Esophagus squamous epithelium (tissue), 5 donors: ENCODE measurements at regions not wholly inside any gene's neighbourhood (a gene's known extent, or its start where the extent isn't known, plus 50 kb on each side); places are given as distances from the start of the nearest gene placed in this dataset.
A peak's percentile ranks its signal among the peaks of the same experiment; 100 is the strongest.

Experiments
- DNase-seq: peaks from one replicate; lab custom pipeline; 2025; lab: John Stamatoyannopoulos, UW
- H3K27ac ChIP-seq, 4 donors: fragments of 200-600 bp; sonication (generic); one replicate each; pipeline ENCODE4 v1.5.1; 2016 to 2019; ENCODE audit warnings: mild to moderate bottlenecking in 1 of 4
- H3K27me3 ChIP-seq, 4 donors: fragments of 200-600 bp; sonication (generic); 1 replicate in 3 of 4; 2 replicates in 1 of 4; pipeline versions ENCODE4 v1.5.1 to v1.6.0; 2017 to 2021; ENCODE audit warnings: antibody characterized with exemption in 1 of 4
- H3K36me3 ChIP-seq, 3 donors: fragments of 200-600 bp; sonication (generic); one replicate each; pipeline ENCODE4 v1.5.1; 2016 to 2019
- H3K4me1 ChIP-seq, 3 donors: fragments of 200-600 bp; sonication (generic); one replicate each; pipeline ENCODE4 v1.5.1; 2017 to 2019
- H3K4me3 ChIP-seq, 4 donors: fragments of 200-600 bp; sonication (generic); 1 replicate in 3 of 4; 2 replicates in 1 of 4; pipeline ENCODE4 v1.5.1; 2016 to 2019; ENCODE audit warnings: mild to moderate bottlenecking in 2 of 4, moderate library complexity in 1 of 4
- H3K9me3 ChIP-seq, 3 donors: fragments of 200-600 bp; sonication (generic); one replicate each; pipeline ENCODE4 v1.5.1; 2016 to 2019
- CTCF ChIP-seq, 6 experiments: fragments of 450-650 bp in 4 of 6; fragments of 200-600 bp in 2 of 6; sonication (generic) in 2 of 6; IDR thresholded peaks; one replicate each; pipeline ENCODE4 v1.5.1; 2016 to 2019; ENCODE audit warnings: antibody characterized with exemption in 6 of 6, mild to moderate bottlenecking in 4 of 6, moderate library complexity in 4 of 6
- POLR2A ChIP-seq, 4 donors: fragments of 450-650 bp; IDR thresholded peaks; one replicate each; pipeline ENCODE4 v1.6.1; 2017; ENCODE audit warnings: antibody characterized with exemption in 4 of 4, mild to moderate bottlenecking in 4 of 4, moderate library complexity in 3 of 4
- WGBS, 2 donors: methylation state at CpG; one replicate each; pipeline ENCODE4 v1.1.5; 2018; 5-methylcytosine and 5-hydroxymethylcytosine counted together
- intact Hi-C: fragments of 100-400 bp; cut with DNase I; formaldehyde crosslinking; loops from one replicate; pipeline ENCODE4 v1.15.0; 2022
- donor health status: DM: yes; HTN: yes; CAD: no.

GRCh38 chr9:13590996-13591395, 311.5 kb upstream of the MPDZ start:
- H3K4me3 ChIP-seq: no peak overlapping the region
- H3K36me3 ChIP-seq: no peaks in the 10 kb centered on the region
- intact Hi-C loops: no loop called here
- peaks cover 0 to 20% (median 5%) of the 10 kb centered on the region in 3 donors for H3K4me1 ChIP-seq
- no peak overlapping the region for H3K27ac ChIP-seq
- no peaks in the 10 kb centered on the region for H3K9me3 ChIP-seq
- TF ChIP-seq CTCF (IDR thresholded peaks at IDR 0.05) (no peak), POLR2A (IDR thresholded peaks at IDR 0.05) (no peak)
- DNase-seq: no peak
- 30 to 54% methylated on average over 1 of the region's 1 CpG for WGBS, 2 donors
- no peaks in the 10 kb centered on the region for H3K27me3 ChIP-seq

- no peak for DNase-seq
- intact Hi-C loops: no loop called here
- no peaks in the 10 kb centered on the region for H3K27me3 ChIP-seq
- H3K36me3 ChIP-seq: no peaks in the 10 kb centered on the region
- WGBS, 2 donors: 66 to 89% methylated on average over 2 of the region's 2 CpGs
- H3K4me1 ChIP-seq: peaks cover 0 to 20% (median 5%) of the 10 kb centered on the region in 3 donors
- H3K9me3 ChIP-seq: no peaks in the 10 kb centered on the region
- no peak overlapping the region for H3K4me3 ChIP-seq
- H3K27ac ChIP-seq: no peak overlapping the region
- TF ChIP-seq POLR2A (IDR thresholded peaks at IDR 0.05): no peak
- no peak for TF ChIP-seq CTCF (IDR thresholded peaks at IDR 0.05)
These were observed 309.7 kb upstream of the MPDZ start for GRCh38 chr9:13589034-13589737.

- DNase-seq: no peak
- no peak overlapping the region for H3K27ac ChIP-seq
- peaks cover 0 to 20% (median 5%) of the 10 kb centered on the region in 3 donors for H3K4me1 ChIP-seq
- H3K36me3 ChIP-seq: no peaks in the 10 kb centered on the region
- no peak overlapping the region for H3K4me3 ChIP-seq
- no peak for TF ChIP-seq CTCF (IDR thresholded peaks at IDR 0.05)
- no peak for TF ChIP-seq POLR2A (IDR thresholded peaks at IDR 0.05)
- intact Hi-C loops: no loop called here
- 56 to 58% methylated on average over 6 of the region's 6 CpGs for WGBS, 2 donors
- H3K9me3 ChIP-seq: no peaks in the 10 kb centered on the region
- H3K27me3 ChIP-seq: no peaks in the 10 kb centered on the region
These were observed 308.9 kb upstream of the MPDZ start for GRCh38 chr9:13588151-13589033.

- DNase-seq: no peak
- intact Hi-C loops: no loop called here
- Histone ChIP-seq H3K27ac (peak overlapping the region in 2 of 4 donors; percentile 35 to 36), H3K36me3 (no peaks in the 10 kb centered on the region), H3K9me3 (no peaks in the 10 kb centered on the region), H3K4me3 (no peak overlapping the region), H3K4me1 (peaks cover 0 to 20% (median 5%) of the 10 kb centered on the region in 3 donors), H3K27me3 (no peaks in the 10 kb centered on the region)
- no peak for TF ChIP-seq POLR2A (IDR thresholded peaks at IDR 0.05)
- no peak for TF ChIP-seq CTCF (IDR thresholded peaks at IDR 0.05)
- 83 to 86% methylated on average over 5 to 9 of the region's 9 CpGs for WGBS, 2 donors
These were observed 308.1 kb upstream of the MPDZ start for GRCh38 chr9:13587571-13587970.
